ENCODE measurements at regions not wholly inside any gene's neighbourhood (a gene's known extent, or its start where the extent isn't known, plus 50 kb on each side); places are given as distances from the start of the nearest gene placed in this dataset.
"Not testable (repeated sequence)": the region's sequence is repeated elsewhere in the genome, so short reads cannot be mapped to it uniquely, and the experiment has no call there.

DNA sequence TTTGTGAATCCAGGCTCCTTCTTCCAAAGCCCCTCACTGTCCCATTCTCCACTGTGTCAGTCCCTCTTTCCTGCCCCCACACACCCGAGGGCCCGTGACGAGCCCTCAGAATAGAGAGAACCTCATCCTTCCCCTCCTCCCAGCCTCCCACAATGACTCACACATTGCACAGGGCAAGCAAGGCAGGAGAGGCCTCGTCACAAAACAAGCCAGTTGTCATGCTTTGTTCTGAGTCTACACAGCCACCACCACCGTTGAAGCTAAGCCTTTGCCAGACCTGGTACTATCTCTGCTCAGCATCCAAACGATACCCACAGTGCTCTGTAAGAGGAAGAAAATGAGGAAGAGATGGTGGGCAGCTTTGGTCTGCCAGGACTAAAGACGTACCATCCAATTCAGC is 142.2 kb upstream of the ZNF366 start:
- DNase-seq = no peak

DNA sequence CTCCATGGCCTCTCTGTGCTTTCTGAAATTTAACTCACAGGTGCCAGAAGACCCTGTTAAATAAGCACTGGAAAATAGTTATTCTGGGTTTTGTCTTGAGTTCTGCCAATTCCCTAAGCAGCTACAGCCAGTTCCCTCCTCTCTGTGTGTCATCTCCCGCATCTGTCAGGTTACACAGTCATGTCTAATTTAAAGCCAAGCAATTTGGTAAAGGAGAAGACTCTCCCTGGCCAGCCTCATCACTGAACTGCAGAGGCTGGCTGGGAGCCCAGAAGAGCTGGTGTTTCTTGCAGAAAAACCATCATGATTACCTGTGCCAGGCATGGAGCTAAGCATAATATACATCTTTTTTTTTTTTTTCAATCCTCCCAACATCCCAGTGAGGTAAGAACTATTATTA is 141.3 kb upstream of the ZNF366 start:
- no peak for DNase-seq

DNA sequence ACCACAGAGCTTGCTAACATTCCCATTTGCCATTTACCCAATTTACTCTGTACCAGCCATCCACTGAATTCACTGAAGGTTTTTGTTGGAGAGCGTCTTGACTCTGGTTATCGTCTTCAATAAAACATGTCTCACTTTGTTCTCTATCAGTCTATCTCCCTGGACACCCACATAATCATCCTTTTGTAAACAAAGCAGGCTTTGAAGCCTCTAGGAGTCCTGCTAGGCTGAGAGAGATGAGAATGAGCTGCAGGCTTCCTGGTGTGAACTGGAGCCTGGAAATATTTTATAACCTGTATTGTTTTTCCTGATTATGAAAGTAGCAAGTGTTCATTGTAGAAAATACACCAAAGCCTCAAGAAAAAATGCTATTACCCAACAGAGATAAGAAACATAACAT is 140.6 kb upstream of the ZNF366 start:
- DNase-seq = no peak

DNA sequence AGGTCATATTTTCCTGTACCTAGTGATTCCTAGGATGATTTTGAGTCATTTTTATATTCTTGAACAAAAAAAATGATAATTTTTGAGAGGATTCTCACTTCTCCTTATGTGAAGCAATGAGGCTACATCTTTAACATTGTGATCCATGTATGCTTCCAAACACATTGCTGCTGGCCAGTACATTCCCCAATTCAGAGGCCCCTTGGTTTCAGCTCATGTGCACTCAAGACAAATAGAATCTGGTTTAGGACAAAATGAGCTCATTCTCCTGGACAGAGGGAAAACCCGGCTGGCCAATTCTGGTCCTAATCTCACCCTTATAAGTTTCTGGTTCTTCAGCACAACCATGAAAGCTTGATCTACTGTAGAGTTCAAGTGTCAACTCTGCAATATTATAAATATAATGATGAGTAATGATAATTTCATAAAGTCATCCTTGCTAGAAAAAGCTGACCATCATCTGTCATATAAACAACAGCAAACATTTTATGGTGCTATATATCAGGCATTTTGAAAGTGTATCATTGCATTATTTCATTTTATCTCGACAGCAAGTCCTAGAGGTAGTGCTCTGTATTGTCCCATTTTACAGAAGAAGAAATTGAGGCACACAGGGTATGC is 139.1 kb upstream of the ZNF366 start:
- DNase-seq = no peak

DNA sequence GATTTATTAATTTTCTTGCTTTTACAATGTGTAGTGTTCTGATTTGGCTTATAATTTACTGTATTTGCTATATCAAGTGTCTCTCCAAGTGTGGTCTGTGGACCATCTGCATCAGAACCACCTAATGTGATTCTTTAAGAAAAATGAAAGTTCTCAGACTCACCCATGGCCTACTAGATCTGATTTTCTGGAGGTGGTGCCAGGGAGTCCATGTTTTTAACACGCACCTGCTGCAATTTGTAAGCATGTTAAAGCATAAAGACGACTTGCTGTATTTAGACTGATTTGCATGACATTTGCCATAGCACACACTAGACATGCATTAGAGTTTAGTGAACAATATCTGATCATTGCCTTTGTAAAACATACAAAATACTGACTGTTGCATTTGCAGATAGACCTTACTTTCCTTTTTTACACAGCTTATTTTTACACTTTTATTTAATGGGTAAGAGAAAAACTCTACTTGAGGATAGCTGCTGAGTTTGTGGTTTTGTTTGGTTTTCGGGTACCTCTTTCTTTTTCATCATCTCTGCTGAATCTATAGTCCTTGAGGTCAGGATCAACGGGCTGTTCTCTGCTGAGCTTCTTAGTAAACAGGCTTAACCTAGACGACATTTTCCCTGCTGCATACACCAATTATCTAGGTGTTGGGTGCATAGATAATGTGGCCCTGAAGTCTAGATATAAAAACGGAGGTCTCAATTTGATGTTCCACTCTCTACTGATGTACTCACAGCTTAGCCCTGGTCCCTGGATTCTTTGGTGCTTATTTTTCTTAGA is 138.0 kb upstream of the ZNF366 start:
- DNase-seq = no peak

DNA sequence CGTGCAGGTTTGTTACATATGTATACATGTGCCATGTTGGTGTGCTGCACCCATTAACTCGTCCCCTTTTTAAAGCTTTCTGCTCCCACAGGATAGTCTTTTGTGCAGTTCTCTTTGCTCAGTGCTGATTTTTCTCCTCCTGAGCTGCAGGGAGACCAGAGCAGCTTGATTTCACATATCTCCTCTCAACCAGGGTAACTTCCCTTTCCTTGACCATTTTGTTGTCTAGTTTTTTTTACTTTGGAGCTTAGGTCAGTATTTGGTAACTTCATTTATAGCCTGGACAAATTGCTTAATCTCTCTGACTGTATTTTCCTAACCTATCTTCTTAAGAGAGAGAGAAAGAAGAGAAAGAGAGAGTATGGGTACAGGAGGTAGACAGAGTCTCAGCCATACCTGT is 137.1 kb upstream of the ZNF366 start:
- DNase-seq = no peak

DNA sequence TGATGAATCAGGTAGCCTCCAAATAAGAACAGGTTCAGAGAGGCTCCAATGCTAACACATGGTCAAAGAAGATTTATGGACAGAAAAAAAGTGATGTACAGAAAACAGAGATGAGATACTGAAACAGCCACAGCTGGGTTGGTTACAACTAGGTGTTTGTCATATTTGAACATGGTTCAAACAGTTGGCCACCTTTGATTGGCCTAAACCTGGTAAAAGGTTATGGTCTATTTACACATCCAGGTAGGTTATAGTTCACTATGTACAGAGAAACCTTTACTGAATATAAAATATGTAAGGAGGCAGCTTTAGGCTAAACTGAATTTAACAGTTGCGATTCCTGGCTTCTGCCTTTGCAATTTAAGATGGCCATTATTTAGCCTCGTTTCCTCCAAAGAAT is 134.0 kb upstream of the ZNF366 start:
- no peak for DNase-seq

DNA sequence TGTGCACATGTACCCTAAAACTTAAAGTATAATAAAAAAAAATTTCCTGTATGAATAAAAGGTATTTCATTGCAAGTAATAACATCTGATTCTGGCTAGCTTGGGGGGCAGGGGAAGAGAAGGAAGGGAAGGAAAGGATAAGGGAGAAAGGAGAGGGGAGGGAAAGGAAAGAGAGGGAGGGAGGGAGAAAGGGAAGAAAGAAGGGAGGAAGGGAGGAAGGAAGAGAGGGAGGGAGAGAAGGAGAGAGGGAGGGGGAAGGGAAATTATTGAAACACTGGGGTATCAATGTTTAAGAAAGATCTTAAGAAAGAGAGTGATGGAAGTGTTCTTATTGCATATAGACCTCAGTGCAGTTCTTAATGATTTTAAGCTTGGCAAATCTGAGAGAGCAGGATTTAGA is 129.8 kb upstream of the ZNF366 start:
- DNase-seq = no peak

DNA sequence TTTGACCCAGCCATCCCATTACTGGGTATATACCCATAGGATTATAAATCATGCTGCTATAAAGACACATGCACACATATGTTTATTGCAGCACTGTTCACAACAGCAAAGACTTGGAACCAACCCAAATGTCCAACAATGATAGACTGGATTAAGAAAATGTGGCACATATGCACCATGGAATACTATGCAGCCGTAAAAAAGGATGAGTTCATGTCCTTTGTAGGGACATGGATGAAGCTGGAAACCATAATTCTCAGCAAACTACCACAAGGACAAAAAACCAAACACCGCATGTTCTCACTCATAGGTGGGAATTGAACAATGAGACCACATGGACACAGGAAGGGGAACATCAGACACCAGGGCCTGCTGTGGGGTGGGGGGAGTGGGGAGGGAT is 129.4 kb upstream of the ZNF366 start:
- not testable (repeated sequence) for DNase-seq

DNA sequence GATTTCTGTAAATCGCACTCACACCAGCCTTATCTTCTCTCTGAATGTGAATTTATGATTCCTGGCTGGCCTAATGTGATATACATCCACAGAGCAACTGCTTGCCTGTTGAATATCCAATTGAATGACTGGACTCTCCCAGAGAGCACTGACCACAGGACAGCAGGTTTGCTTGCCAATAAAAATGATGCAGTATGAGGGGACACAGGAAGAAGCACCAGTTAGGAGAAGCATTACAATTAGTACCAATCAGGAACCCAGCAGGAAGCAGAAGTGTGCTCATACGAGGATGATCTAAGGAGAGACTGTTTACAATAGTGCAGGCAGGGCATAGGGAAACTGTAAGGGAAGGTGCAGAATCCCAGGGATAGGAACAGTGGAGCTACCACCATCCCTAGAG is 127.2 kb upstream of the ZNF366 start:
- no peak for DNase-seq

DNA sequence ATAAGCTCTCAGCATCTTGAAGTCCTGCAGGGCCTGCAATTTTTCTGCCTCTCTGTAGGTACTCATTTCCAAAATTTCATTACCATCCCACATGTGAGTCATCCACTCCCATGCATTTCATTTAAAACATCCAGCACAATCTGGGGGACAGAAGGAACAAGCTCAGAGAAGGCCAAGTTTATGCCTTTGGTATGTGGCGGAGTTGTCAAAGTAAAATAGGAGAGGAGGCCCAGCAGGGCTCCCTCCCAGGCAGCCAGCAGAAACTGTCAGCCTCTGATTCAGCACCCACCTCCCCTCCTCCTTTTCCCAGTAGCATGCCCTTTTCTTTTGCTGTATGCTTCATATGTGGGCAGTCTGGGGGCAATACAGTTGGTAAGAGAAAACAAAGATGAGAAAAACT is 126.4 kb upstream of the ZNF366 start:
- no peak for DNase-seq

DNA sequence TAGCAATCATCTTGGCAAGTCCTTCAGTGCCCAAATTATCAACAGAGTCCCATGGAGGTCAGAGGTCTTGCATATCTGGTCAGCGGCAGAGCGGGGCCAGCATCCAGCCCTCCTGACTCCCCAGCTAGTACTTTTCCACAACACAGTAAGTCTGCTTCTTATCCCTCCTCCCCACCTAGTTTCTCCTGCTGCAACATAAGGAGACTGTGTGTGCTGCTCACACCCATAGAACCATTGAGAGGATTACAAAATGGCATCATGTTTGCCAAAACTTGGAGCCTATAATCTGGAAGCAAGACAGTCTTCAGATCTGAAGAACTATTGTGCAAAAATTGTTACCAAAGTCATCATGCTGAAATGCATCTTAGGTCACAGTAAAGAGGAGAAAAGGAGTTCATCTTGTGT is 125.8 kb upstream of the ZNF366 start:
- no peak for DNase-seq

DNA sequence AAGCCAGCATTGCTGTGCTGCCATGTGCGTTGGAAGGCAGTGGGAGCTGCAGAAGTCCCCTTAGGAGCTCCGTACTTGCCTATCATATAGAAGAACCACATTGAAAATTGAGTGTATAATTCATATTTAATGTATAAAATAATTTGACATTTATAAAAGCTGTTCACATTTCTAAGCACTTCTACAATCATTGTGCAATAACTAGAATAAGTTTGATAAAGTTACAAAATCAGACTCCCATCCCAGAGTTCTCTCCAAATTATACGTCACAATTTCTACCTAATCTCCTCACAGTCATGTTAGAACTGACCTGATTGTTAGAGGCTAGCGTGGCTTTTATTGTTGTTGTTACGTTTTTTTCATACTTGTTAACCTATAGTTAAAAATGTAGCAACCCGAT is 123.5 kb upstream of the ZNF366 start:
- no peak for DNase-seq

DNA sequence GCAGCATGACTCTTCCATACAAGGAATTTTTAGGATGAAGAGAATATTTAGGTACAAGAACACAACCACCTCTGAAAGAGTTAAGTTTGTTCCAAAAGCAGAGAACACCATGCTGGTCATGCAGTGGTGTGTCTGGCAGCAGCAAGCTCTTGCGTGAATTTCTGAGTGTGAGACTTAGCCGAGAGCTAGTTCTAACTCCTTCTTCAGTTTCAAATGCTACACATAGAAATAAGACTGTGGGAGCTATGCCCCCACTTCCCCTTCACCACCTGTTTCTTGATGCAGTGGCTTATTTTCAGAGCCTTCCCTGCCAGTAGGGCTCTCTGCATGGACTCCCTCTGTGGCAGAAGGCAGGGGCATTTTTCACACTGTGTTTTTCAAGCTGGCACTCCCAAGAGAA is 122.9 kb upstream of the ZNF366 start:
- no peak for DNase-seq

DNA sequence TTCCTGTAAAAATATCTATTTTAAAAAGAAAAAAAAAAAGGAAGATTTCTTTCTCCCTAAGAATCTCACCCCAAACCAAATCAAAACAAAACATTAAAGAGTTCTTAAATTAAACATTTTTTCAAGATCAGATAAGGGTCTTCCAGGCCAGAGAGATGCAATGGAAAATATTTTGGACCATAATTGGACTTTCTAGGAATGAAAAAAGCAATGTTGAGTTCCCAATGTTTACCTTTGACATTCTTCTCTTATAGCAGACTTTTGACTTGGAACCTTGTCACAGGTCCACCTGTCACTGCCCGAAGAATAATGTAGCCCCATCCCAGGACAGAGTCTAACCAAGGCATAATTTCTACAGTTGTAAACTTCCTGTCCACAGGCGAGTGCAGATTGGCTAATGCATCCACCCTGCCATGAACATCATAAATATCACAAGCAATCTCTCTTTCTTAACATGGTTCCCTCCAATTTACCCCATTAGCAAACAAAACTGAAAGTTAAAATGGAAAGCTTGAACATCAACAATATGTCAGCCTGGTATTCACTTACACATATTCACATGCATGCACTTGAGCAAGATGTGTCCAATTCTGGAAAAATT is 121.7 kb upstream of the ZNF366 start:
- DNase-seq = no peak

DNA sequence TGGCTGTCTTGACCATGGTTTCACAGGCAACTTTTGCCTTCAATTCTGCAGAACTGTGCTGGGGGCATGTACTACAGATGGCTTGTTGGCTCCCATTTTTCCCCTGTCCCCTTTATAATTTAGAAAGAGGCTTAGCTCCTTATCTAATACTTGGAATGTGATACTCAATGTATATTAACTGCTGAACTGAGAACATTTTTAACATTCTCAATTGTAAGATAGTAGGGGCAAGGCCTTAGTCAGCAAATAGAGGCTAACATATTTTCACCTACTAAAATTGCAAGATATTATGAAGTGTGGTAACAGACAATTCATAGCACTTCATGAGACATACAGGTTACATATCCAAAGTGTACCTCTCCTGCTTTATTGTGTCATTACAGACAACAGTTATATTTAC is 118.1 kb upstream of the ZNF366 start:
- no peak for DNase-seq

DNA sequence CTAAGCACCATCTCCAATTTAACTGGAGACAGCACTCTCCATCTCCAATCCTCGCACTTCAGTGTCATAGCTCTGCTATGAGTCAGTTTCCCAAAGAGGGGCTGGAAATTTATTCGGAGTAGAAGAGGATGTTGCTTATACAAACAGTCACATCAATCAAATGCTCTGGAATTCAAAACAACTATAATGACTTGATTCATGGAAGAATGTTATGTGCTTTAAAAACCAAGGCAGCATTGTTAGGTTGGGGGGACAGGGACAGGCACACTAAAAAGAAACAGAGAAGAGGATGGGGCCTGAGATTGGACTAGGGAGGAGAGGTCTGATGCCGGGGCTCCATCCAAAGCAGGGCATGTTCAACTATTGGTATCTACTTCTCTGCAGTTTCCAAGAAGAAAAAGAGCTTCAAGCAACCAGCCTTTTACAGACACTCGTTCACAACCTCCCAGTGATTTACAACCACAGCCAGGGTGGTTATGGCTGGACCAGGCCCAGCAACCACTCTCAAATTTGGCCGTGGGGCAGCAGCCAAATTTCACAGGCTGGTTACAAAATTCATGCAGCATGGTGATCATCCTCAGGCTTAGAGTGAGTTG is 117.5 kb upstream of the ZNF366 start:
- DNase-seq = no peak

DNA sequence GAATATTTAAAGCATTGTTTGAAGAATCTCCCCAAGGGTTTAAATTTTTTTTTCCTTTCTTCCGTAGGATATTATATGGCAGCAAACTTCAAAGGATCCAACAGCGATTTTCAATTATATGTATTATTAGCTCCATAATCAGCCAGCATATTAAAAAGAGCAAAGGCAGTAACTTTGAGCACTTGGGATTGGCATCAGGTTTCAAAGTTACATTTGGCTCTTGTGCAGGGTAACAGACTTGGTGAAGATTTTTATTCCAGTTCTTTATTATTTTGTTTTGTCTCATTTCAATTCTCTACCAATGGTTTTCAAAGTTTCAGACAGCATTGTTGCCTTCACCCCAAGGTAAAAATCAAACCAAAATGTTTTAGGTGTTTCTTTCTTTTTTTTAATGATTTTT is 116.7 kb upstream of the ZNF366 start:
- DNase-seq = no peak

DNA sequence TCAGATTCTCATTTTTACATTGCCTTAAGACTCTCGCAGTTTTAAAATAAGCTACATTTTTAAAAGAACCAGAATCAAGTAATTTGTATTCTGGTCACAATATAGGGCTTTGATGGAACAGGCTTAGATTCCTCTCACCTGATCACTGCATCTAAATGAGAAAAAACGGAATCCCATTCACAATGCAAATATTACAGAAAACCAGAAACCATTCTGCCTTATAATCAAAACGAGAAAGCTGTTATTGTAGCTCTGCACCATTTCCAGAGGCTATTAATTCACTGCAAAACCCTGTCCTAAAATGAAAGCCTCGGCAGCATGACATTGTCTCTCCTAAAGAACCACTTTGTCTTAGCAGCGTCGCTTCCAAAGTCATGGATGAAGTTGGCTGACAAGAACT is 116.1 kb upstream of the ZNF366 start:
- DNase-seq = no peak

DNA sequence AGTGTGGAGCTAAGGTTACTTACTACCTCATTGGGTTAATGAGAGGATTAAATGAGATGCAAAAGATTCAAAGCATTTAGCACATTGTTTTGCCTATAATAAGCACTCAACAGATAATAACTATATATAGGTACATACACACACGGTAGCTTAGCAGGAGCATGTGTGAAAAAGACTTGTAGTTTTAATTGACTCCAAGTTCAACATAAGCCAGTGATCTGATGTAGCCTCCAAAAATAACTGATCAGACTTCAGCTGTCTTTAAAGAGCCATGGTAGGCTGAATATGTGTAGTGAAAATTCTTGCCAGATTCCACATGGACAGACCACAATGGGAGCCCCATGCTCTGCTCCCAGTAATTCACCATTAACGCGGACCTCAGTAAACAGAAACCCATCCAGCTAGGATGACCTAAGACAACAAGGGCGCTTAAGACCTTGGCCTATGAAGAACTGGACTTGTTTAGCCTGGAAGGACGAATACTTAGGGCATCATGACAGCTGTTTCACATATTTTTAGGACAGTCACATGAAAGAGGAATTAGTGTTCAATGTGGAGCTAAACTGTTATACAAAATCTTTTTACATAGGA is 115.1 kb upstream of the ZNF366 start:
- DNase-seq = no peak

DNA sequence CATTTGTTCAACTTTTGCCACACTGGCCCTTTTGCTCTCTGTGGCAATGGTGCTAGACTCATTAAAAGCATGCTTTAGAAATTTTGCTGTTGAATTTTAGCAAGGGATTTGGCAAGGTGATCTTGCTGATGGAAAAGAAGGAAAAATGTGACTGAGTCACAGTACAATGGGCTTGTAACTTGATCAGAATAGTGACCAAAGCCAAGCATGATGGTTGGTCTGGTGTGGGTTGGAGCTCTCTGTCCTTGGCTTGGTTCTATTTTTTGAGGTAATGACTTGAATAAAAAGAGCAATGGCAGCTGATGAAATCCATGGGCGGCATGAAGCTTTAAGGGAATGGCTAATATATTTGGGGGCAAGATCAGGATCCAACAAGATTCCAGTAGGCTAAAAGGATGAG is 114.4 kb upstream of the ZNF366 start:
- no peak for DNase-seq

DNA sequence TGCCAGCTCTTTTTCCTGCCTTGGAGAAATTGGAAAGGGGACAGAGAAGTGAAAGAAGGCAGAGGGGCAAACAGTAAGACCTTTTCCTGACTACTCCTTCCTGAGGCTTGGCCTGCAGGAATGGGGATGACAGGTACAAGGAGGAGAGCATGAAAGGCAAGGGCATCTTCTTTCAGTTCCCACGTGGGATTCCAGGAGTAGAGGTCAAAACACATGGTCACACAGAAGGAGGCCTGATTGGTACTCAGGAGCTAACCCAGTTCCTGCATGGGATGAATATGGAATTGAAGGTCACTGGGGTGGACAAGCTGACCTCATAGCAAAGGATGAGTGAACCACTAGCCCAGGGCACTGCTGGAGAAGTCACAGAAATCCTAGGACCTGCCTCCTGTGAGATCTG is 112.5 kb upstream of the ZNF366 start:
- DNase-seq = no peak

DNA sequence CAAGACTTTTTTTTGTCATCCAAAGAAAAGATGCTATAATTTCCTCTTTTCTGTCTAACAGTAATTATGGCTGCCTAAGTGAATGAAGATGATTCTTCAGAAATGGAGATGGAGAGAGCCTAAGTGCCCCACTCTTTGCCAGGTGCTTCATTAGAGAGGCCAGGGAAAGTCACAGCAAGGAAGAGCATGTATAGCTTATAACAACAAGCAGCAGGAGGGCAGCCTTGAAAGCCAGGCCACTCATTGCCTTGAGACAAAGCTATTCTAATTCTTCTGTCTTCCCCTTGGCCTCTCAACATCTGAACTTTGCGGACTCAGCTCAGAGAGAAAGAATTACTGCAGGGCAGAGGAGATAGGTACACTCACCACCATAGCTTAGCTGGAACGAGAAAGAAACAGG is 112.0 kb upstream of the ZNF366 start:
- no peak for DNase-seq

DNA sequence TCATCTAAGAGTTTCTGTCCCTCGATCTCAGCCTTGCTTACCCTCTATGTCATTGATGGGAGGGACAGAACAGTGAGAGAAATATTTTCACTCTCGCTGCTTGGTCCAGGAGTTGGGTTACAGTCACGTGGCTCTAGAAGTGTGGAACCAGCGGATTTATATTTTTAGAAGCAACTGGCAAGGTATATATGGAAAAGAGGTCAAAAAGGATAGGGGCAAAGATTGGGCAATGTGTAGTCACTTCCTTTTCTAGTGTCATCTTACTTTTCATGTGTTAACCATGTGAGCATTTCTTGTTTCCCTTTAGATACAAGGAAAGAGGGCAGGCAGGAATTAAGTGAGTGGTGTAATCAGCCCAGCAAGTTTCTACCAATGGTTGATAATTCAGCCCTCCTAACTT is 111.5 kb upstream of the ZNF366 start:
- DNase-seq = no peak

All from NCI-H2081 (cell line).